ENCODE measurements at regions not wholly inside any gene's neighbourhood (a gene's known extent, or its start where the extent isn't known, plus 50 kb on each side); places are given as distances from the start of the nearest gene placed in this dataset.

GRCh38 chr3:30518181-30518864, 88.1 kb upstream of the TGFBR2 start:
- no peak overlapping the region for H3K27ac ChIP-seq
- H3K27me3 ChIP-seq = no peaks in the 10 kb centered on the region
- TF ChIP-seq CTCF (IDR thresholded peaks at IDR 0.05) = peak in 2 of 3 donors; percentile 20 to 38
- no peak for TF ChIP-seq POLR2A (IDR thresholded peaks at IDR 0.05)
- TF ChIP-seq EP300 (IDR thresholded peaks at IDR 0.05) = peak; percentile 75
- 5 to 10% (median 9%) methylated on average over 4 of the region's 4 CpGs for WGBS, 3 donors
- peak in 4 of 5 donors; percentile 26 to 66 (median 47) for DNase-seq
- H3K4me3 ChIP-seq = no peak overlapping the region
- intact Hi-C loops (cut with DNase I) = no loop called here
- no peaks in the 10 kb centered on the region for H3K36me3 ChIP-seq
- peaks cover 2% of the 10 kb centered on the region for H3K4me1 ChIP-seq (ENCODE audit: insufficient read depth)
- no peaks in the 10 kb centered on the region for H3K9me3 ChIP-seq

GRCh38 chr3:30518872-30519271, 87.5 kb upstream of the TGFBR2 start:
- TF ChIP-seq EP300 (IDR thresholded peaks at IDR 0.05) = no peak
- TF ChIP-seq CTCF (IDR thresholded peaks at IDR 0.05) = no peak
- TF ChIP-seq POLR2A (IDR thresholded peaks at IDR 0.05) = no peak
- H3K9me3 ChIP-seq = no peaks in the 10 kb centered on the region
- H3K4me3 ChIP-seq = no peak overlapping the region
- H3K27me3 ChIP-seq = no peaks in the 10 kb centered on the region
- no peak for DNase-seq
- H3K4me1 ChIP-seq (ENCODE audit: insufficient read depth) = peaks cover 2% of the 10 kb centered on the region
- H3K27ac ChIP-seq = no peak overlapping the region
- intact Hi-C loops (cut with DNase I) = no loop called here
- H3K36me3 ChIP-seq = no peaks in the 10 kb centered on the region

GRCh38 chr3:30520699-30521098, 85.7 kb upstream of the TGFBR2 start:
- Histone ChIP-seq H3K36me3 (no peaks in the 10 kb centered on the region), H3K4me3 (no peak overlapping the region), H3K4me1 (ENCODE audit: insufficient read depth) (peaks cover 2% of the 10 kb centered on the region), H3K9me3 (no peaks in the 10 kb centered on the region), H3K27me3 (no peaks in the 10 kb centered on the region), H3K27ac (no peak overlapping the region)
- no peak for DNase-seq
- WGBS, 3 donors = 5 to 11% (median 11%) methylated on average over 2 of the region's 2 CpGs
- TF ChIP-seq EP300 (IDR thresholded peaks at IDR 0.05) = peak; percentile 13
- no peak for TF ChIP-seq POLR2A (IDR thresholded peaks at IDR 0.05)
- intact Hi-C loops (cut with DNase I) = loop anchor here in 1 of 4 donors (10.0 kb wide), 1 partner anchor 164 kb away; no protein-coding TSS in a partner anchor

- no peak for TF ChIP-seq POLR2A (IDR thresholded peaks at IDR 0.05)
- no peak for TF ChIP-seq EP300 (IDR thresholded peaks at IDR 0.05)
- no peak for TF ChIP-seq CTCF (IDR thresholded peaks at IDR 0.05)
- no peak overlapping the region for H3K4me3 ChIP-seq
- WGBS, 3 donors = 67 to 88% (median 82%) methylated on average over 1 of the region's 1 CpG
- H3K27ac ChIP-seq = no peak overlapping the region
- no peaks in the 10 kb centered on the region for H3K27me3 ChIP-seq
- no peaks in the 10 kb centered on the region for H3K9me3 ChIP-seq
- no peaks in the 10 kb centered on the region for H3K36me3 ChIP-seq
- peaks cover 2% of the 10 kb centered on the region for H3K4me1 ChIP-seq (ENCODE audit: insufficient read depth)
- DNase-seq = no peak
- intact Hi-C loops (cut with DNase I) = loop anchor here in 1 of 4 donors (10.0 kb wide), 1 partner anchor 164 kb away; no protein-coding TSS in a partner anchor
Observed at GRCh38 chr3:30521156-30521715, 85.2 kb upstream of the TGFBR2 start.

- no peak for DNase-seq
- Histone ChIP-seq H3K27ac (no peak overlapping the region), H3K4me1 (ENCODE audit: insufficient read depth) (peaks cover 1% of the 10 kb centered on the region), H3K9me3 (no peaks in the 10 kb centered on the region), H3K36me3 (no peaks in the 10 kb centered on the region), H3K4me3 (no peak overlapping the region), H3K27me3 (no peaks in the 10 kb centered on the region)
- TF ChIP-seq CTCF (IDR thresholded peaks at IDR 0.05) (no peak), POLR2A (IDR thresholded peaks at IDR 0.05) (no peak), EP300 (IDR thresholded peaks at IDR 0.05) (no peak)
- intact Hi-C loops (cut with DNase I) = loop anchor here in 1 of 4 donors (10.0 kb wide), 1 partner anchor 162 kb away; no protein-coding TSS in a partner anchor
- 89 to 95% (median 92%) methylated on average over 8 of the region's 8 CpGs for WGBS, 3 donors
Observed at GRCh38 chr3:30522476-30522875, 83.9 kb upstream of the TGFBR2 start.
